HG03378 (cell line): ENCODE measurements at regions not wholly inside any gene's neighbourhood (a gene's known extent, or its start where the extent isn't known, plus 50 kb on each side); places are given as distances from the start of the nearest gene placed in this dataset.
"Not testable (repeated sequence)": the region's sequence is repeated elsewhere in the genome, so short reads cannot be mapped to it uniquely, and the experiment has no call there.

ENCODE experiments used
- ATAC-seq: cut with Tn5 transposase; IDR thresholded peaks from one replicate; pipeline ENCODE4 v1.9.1; 2021; ENCODE audit warnings: mild to moderate bottlenecking, moderate library complexity; ENCODE audit not compliant: unreplicated experiment

DNA sequence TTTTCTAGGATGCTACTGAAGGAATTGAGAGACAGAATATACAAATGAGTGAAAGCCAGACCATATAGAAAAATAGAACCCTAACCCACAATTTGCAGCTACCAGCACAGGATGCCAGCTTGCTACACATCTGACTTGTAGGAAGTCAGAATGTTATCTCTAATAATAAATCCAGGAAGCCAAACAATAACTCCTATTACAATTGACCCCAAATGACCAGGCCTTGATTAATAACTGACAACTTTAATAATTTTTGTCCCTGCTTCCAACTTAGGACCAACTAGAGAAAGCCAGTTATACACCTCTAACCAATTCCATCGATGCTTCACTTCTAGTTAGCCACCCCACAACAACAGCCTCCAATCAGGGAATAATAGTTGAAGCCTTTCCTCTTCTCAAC, 193.4 kb downstream of the CASP12 start:
- ATAC-seq, result no peak

DNA sequence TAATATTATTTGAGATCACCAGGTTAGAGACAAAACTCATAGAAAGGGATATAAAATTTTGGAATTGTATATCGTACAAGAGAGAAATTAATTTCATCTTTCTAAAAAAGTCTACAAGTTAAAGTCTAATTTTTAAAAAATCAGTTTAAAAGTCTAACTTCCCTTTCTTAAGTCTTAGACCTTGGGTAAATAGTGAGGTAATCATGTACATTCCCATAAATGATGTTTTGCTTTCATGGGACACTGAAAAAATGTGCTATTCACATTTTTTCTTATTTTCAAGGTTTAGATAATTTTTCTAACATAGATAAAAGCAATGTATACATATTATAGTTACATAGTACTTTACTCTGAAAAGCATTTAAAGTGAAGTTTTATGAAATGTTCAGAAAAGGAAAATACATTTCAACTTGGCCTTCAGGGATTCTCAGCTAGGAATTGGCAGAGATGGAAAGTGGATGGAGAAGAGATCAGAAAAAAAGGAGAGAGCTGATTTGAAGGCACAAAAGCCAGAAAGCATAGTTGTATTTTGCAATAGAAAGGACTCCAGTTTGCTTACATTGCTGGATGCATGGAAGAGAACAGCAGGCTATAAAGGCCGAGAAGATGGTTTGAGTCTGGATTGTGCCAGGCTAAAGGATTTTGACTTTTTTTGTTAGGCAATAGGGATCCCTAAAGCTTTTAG, 194.0 kb downstream of the CASP12 start:
- no peak for ATAC-seq

DNA sequence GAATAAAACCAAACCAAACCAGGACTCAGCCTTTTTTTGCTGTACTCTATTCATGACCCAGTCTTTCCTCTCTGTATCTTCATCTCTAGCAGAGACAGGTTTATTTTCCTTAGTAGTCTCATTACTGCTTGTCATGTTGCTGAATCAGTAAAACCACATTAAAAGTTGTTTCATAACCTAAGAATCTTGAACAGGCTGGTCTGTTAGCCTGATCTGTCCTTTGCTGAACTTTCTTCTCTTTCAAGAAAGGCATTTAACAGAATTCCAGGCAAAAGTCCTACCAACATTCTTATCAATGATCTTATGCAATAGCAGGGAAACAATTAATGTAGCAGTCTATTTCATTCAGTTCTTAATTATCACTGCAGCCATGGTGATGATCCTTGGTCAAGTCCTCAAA, 197.7 kb downstream of the CASP12 start:
- ATAC-seq, result no peak

- no peak for ATAC-seq
These were observed 198.3 kb downstream of the CASP12 start for GRCh38 chr11:104699981-104700380.

DNA sequence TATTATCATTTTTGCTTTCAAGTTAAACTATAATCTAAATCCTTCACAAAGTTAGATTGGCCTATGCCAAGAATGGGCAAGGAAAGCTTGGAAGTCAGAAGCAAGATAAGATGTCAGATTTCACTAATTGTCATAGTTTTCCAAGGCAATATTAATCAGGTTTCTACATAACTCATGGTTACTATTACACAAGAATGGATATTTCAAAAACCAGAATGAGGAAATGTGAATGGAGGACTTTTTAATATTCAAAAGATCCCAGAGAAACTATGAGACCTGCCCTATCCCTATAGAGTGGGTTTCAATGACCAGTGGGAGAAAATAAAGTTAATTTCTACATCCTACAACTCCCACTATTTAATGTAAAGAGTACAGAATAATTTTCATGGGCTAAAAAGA, 203.2 kb downstream of the CASP12 start:
- no peak for ATAC-seq

- no peak for ATAC-seq
These were observed 203.8 kb downstream of the CASP12 start for GRCh38 chr11:104694259-104695064.

DNA sequence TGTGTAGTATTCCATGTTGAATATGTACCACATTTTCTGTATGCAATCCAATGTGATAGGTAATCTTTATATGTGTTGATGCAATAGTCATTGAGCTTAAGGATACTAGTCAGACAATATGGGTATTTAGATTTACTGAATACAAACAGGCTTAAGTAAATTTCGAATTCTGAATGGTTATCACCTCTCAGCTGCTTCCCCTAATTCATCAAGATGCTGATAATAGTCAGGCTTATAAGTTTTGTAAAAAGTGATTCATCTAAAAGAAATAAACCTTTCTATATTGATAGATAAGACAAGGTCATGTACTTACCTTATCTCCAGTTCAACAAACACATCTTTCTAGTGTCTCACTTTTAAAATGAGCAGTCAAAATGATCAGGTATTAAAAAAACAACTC, 205.5 kb downstream of the CASP12 start:
- ATAC-seq, result no peak

- no peak for ATAC-seq
These were observed 207.1 kb downstream of the CASP12 start for GRCh38 chr11:104691129-104691528.

DNA sequence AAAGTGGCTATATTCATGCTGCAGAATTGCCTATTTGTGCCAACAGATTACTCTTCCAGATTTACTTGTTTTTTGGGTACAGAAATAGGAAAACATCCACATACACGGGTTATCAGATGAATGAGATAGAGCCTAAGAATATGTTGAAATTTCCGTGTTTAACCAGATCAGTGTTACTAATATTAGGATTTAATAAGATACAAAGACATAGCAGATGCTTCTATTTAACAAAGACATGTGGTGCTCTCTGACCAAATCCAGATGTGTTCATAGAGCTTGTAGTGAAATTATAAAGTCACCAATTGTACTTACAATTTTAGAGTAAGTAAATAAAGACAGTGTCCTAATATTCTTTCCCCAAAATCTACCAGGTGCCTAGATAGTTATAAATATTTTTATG, 208.0 kb downstream of the CASP12 start:
- no peak for ATAC-seq

DNA sequence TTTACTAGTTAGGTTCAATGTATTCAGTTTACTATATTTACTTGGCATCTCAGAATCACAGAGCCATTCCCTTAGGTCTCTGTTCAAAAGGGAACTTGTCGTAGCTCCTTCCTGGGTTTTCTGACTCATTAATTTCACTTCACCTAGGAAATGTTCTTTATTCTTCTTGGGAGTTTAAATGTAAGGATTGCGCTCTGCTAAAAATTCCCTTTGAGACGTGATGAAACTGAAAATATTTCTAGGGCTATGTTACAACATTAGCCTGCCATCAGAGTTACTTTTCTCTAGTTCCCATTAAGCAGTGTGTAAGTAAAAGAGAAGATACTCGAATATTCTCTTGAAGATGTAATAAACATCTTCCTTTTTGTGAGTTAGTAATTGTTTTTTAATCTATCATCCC, 209.5 kb downstream of the CASP12 start:
- no peak for ATAC-seq

GRCh38 chr11:104682206-104682605, 216.1 kb downstream of the CASP12 start:
- ATAC-seq, result no peak

DNA sequence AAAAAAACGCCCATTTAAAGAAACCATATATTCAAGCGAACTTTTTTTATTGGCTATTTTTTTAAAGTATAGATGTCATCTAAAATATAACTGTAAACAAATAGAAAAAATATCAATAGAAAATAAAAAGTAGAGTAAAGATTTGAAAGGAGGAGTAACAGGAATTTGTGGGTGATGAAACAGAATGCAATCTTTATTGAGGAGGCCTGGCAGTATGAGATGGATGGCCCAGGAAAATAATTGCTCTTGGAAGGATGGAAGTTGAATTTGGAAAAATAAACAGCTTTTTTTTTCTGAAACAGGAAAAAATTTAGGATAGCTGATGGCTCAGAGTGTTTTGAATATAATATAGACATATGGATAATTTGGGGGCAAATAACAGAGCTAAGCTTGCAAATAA, 219.0 kb downstream of the CASP12 start:
- no peak for ATAC-seq

DNA sequence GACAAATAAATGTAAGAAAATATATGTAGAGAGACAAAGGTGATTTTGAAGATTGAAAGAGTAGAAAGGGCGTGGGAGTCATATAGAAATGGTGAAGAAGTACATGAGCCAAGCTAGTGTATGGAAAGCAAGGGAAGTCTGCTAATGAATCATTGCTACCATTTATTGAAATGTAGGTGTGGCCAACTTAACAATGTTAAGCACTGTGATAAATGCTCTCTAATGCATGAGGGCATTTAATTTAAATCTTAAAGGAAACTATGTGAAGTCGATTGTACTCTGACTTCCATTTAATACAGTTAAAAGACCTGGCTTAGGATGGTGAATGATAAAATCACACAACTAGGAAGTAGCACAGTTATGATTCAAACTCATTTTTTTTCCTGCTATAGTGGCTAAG, 219.9 kb downstream of the CASP12 start:
- no peak for ATAC-seq

DNA sequence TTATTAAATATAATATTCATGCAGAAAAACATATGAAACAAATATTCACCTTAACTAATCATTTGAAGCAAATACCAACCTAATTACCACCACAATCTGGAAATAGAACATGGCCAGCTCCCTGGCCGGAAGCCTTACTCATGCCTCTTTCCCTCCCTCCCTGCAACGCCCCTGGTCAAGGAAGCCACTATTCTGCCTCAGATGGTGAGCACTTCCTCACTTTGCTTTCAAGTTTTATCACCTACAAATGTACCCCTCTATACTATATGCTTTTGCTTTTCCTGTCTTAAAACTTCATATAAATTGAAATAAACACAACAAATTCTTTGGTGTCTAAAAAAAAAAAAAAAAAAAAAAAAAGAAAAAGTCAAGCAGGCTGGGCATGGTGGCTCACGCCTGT, 221.2 kb downstream of the CASP12 start:
- ATAC-seq, result not testable (repeated sequence)

GRCh38 chr11:104672897-104673296, 225.4 kb downstream of the CASP12 start:
- no peak for ATAC-seq

DNA sequence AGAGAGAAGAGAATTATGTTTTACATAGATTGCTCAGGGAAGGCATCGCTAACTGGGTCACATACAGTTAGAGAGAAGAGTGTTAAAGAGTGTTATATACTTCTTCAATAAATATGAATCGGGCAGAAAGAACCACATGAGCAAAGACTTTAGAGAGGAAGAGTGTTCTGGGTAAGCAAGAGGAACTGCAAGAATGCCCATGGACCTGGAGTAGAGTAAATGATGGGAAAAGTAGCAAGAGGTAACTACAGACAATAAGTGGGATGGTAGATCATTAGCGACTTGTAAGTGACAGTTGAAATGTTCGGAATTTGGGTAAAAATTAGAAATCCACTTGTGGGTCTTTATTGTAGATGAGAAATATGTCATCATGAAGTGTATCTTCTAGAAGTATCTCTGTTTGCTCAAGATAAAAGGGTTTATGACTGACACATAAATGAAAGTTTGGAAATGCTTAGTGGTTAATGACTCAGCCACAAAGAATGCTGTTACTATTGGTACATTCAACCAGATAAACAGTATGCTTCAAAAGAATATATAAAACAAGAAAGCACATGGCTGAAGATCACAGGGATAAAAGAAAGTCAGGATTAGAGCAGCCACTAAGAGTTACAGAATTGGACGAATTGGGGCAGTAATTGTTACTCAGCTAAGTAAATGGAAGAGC, 229.3 kb downstream of the CASP12 start:
- ATAC-seq, result no peak

GRCh38 chr11:104666624-104667023, 231.6 kb downstream of the CASP12 start:
- ATAC-seq, result no peak

- no peak for ATAC-seq
These were observed 232.6 kb downstream of the CASP12 start for GRCh38 chr11:104665641-104666040.

DNA sequence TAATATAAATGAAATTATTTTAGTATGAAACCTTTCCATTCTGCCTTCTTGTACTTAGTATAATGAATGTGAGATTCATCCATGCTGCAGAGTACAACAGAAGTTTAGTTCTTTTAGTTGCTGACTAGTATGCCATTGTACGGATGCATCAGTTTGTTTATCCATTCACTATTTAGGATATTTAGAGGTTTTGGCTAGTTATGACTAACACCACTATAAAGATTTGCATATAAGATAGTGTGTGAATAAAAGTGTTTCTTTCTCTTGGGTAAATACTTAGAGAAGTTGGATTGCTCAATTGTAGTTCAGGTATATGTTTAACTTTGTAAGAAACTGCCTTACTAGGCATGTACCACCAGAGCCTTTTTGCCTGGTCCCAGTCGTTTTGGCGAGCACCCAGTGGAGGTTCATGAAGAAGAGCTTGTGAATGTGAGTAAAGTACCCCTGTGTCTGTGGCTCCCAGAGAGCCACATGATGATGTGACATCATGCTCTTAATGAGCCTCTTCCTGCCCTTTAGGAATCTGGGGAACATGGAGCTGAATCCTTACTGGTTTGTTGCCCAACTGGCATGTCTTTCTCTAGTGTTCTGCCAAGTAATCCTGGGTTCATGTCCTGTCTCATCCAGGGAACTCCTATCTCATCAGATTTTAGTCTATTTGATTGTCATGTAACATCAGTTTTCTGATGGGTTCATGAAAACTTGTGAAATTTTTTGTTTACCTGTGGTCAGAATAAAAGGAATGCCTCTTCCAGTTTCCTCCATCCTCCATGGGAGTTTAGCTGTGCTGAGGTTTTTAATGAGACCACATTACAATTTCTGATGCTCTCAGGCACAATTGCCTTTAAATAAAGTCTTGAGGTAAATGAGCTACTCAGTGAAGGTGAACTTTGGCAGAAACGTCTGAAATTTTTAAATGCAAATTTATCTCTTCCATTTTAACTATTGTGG, 234.8 kb downstream of the CASP12 start:
- no peak for ATAC-seq

DNA sequence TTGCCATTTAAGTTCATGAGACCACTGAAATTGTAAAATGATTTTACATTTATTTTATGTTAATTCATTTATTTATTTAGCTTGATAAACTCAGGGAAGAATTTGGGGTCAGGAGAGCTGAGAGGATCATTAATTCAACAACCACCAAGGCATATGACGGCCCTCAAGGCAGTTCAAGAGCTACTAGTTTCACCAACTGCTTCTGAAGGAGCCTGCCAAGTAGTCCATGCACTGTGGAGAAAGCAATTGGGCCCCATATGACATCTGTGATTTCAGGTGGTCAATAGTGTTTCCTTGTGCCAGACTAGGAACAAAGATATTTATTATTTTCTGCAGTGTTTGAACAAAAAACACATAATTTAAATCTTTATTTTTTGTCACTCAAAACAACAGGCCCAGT, 236.4 kb downstream of the CASP12 start:
- ATAC-seq, result no peak

DNA sequence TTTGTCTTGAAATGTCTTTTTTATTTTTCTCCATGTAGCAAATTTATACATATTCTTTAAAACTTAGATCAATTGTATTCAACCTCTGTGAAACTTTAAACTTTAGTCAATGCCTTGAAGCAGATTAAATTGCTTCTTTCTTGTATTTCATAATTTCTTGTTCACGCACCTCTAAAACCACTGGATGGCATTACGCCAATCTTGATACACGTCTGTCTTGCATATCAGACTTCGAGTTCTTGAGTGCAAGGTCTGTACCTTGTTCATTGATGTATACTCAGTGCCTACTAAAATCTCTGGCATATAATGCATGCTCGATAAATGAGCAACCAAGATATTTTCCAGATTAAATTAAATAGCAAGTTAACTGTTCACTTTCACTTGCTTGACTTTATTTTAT, 236.8 kb downstream of the CASP12 start:
- ATAC-seq, result no peak
